ENCODE measurements at regions not wholly inside any gene's neighbourhood (a gene's known extent, or its start where the extent isn't known, plus 50 kb on each side); places are given as distances from the start of the nearest gene placed in this dataset.

GRCh38 chr1:99591886-99592285 is 54.0 kb upstream of the PALMD start:
- TF ChIP-seq CTCF (IDR thresholded peaks at IDR 0.05; ENCODE audit: low read depth, low read length, missing input control) = no peak
- TF ChIP-seq SP1 (IDR thresholded peaks at IDR 0.05) = no peak
- TF ChIP-seq ZBTB33 (IDR thresholded peaks at IDR 0.05) = no peak
- no peak for TF ChIP-seq YY1 (IDR thresholded peaks at IDR 0.05)
- no peak for TF ChIP-seq GABPA (IDR thresholded peaks at IDR 0.05 in 1 of 2, conservative IDR thresholded peaks at IDR 0.05 in 1 of 2)
- no peak for TF ChIP-seq MAX (IDR thresholded peaks at IDR 0.05)
- TF ChIP-seq REST (IDR thresholded peaks at IDR 0.05) = no peak
- TF ChIP-seq TAF1 (conservative IDR thresholded peaks at IDR 0.05) = no peak
- no peak for TF ChIP-seq FOXA2 (IDR thresholded peaks at IDR 0.05)
